OCI-LY7 (cell line): ENCODE measurements at regions not wholly inside any gene's neighbourhood (a gene's known extent, or its start where the extent isn't known, plus 50 kb on each side); places are given as distances from the start of the nearest gene placed in this dataset.

ENCODE experiments used
- BruUV-seq: library from RNA; stranded (reverse); fragments of 400-500 nt; replicated peaks from 2 replicates; lab custom pipeline; 2021; lab: Mats Ljungman, UMichigan
- CTCF ChIA-PET: fragments of 300-600 bp; sonication (Branson Sonifier 250); formaldehyde crosslinking; loops from one replicate; lab custom pipeline; 2022; ENCODE audit warnings: antibody characterized with exemption; ENCODE audit not compliant: unreplicated experiment; lab: Charles Lee
- POLR2A ChIA-PET: fragments of 300-600 bp; sonication (Branson Sonifier 250); formaldehyde crosslinking; loops from one replicate; lab custom pipeline; 2022; ENCODE audit warnings: antibody characterized with exemption; lab: Charles Lee
- DNase-seq: peaks from one replicate; pipeline ENCODE4 v3.0.0-alpha.2; 2015; ENCODE audit warnings: low spot score
- H2AFZ ChIP-seq: fragments of 200-600 bp; sonication (generic), shearing (Covaris generic); 2 replicates; pipeline ENCODE4 v1.6.1; 2014; ENCODE audit warnings: mild to moderate bottlenecking, antibody characterized with exemption, low read length, moderate library complexity
- H3K27ac ChIP-seq: fragments of 200-600 bp; sonication (generic); 2 replicates; pipeline ENCODE4 v1.5.1; 2014; ENCODE audit warnings: mixed run types, low read depth, mild to moderate bottlenecking, moderate library complexity, low read length, inconsistent platforms; ENCODE audit not compliant: poor library complexity, severe bottlenecking
- H3K36me3 ChIP-seq: fragments of 200-600 bp; sonication (generic); 2 replicates; pipeline ENCODE4 v1.6.1; 2014; ENCODE audit warnings: mild to moderate bottlenecking, antibody characterized with exemption, low read length, moderate library complexity, mixed read lengths; ENCODE audit not compliant: insufficient read depth
- H3K4me1 ChIP-seq: fragments of 200-600 bp; sonication (generic); 2 replicates; pipeline ENCODE4 v1.5.1; 2014; ENCODE audit warnings: mild to moderate bottlenecking, low read length; ENCODE audit not compliant: insufficient read depth, poor library complexity, severe bottlenecking
- H3K4me2 ChIP-seq: fragments of 200-600 bp; sonication (generic); 2 replicates; pipeline ENCODE4 v1.6.1; 2014; ENCODE audit warnings: mild to moderate bottlenecking, low read length
- H3K4me3 ChIP-seq: fragments of 200-600 bp; sonication (generic); 2 replicates; pipeline ENCODE4 v1.5.1; 2014; ENCODE audit warnings: mild to moderate bottlenecking, low read depth, low read length; ENCODE audit not compliant: poor library complexity, severe bottlenecking
- H3K79me2 ChIP-seq: fragments of 200-600 bp; sonication (generic); 2 replicates; pipeline ENCODE4 v1.6.1; 2016; ENCODE audit warnings: low read depth, mild to moderate bottlenecking, low read length, moderate library complexity, mixed read lengths; ENCODE audit not compliant: insufficient read depth
- H3K9me2 ChIP-seq: fragments of 200-600 bp; sonication (generic); 2 replicates; pipeline ENCODE4 v1.6.1; 2016; ENCODE audit warnings: mild to moderate bottlenecking, low read length, mixed read lengths; ENCODE audit not compliant: insufficient read depth
- H3K9me3 ChIP-seq: fragments of 200-600 bp; sonication (generic); 2 replicates; pipeline ENCODE4 v1.6.1; 2014; ENCODE audit warnings: mild to moderate bottlenecking, mixed run types, low read length, mixed read lengths
- H4K20me1 ChIP-seq: fragments of 200-600 bp; sonication (generic); 2 replicates; pipeline ENCODE4 v1.6.1; 2014; ENCODE audit warnings: mild to moderate bottlenecking, antibody characterized with exemption, low read length, moderate library complexity, mixed read lengths; ENCODE audit not compliant: insufficient read depth
- EZH2phosphoT487 ChIP-seq: fragments of 200-600 bp; sonication (generic); IDR thresholded peaks from 2 replicates; pipeline ENCODE4 v1.6.1; 2018; ENCODE audit warnings: low read depth, borderline replicate concordance, mild to moderate bottlenecking, mixed run types, antibody characterized with exemption, low read length, moderate library complexity, mixed read lengths
- intact Hi-C: fragments of 100-400 bp; cut with micrococcal nuclease; formaldehyde crosslinking; loops from one replicate; pipeline ENCODE4 v1.10.0; 2022; ENCODE audit not compliant: unreplicated experiment
- TF ChIP-seq, protein P1 (sequence below): fragments of 200-600 bp; sonication (generic); conservative IDR thresholded peaks from 2 replicates; pipeline ENCODE4 v1.5.1; 2014; ENCODE audit warnings: mild to moderate bottlenecking, antibody characterized with exemption, low read length, moderate library complexity, mixed read lengths

DNA sequence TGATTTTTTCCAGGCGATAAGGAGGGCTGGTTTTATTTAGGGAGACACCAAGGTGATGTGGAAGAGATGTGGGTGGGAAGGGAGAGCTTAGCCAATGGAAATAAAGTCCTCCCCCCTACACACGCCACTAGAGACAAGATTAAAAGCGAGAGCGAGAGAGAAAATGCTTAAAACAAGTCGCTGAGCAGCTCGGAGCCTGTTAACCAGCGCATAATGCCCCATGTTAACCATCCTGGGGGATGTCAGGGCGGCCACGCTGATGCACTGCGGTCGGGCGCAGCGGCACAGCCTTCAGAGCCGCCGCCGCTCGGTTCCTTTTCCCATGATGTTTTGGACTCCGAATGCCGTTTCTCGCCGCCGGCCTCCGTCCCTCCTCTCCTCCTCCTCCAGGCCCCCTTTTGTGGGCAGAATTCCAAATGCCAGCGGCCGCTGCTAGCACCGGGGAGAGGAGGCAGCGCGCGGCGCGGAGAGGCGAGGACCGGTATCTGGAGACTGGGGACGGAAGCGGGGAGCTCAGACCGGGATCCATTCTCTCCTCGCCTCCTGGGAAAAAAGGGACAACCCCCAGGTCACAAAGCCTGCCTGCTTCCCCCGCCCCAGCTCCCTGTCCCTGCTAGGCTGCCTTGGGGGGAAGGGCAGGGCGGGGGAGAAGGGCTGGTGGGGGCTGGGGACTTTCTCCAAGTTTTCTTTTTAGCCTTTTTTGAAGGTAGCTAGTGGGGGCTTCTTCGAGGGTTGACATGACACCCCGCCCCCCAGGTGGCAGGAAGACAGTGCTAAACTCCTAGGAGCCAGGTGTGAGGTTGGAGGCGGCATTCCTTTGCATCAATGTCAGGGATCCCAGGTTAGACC, 98.1 kb upstream of the CCL2 start:
- intact Hi-C loops = no loop called here
- Histone ChIP-seq H3K9me2 (no peaks in the 10 kb centered on the region), H3K4me3 (no peak overlapping the region), H3K27ac (no peak overlapping the region), H3K4me1 (no peaks in the 10 kb centered on the region), H3K4me2 (no peak overlapping the region), H2AFZ (no peak overlapping the region), H3K9me3 (no peaks in the 10 kb centered on the region), H3K79me2 (no peaks in the 10 kb centered on the region), H4K20me1 (no peaks in the 10 kb centered on the region), H3K36me3 (no peaks in the 10 kb centered on the region)
- TF ChIP-seq EZH2phosphoT487 = no peak
- TF ChIP-seq, protein P1, sequence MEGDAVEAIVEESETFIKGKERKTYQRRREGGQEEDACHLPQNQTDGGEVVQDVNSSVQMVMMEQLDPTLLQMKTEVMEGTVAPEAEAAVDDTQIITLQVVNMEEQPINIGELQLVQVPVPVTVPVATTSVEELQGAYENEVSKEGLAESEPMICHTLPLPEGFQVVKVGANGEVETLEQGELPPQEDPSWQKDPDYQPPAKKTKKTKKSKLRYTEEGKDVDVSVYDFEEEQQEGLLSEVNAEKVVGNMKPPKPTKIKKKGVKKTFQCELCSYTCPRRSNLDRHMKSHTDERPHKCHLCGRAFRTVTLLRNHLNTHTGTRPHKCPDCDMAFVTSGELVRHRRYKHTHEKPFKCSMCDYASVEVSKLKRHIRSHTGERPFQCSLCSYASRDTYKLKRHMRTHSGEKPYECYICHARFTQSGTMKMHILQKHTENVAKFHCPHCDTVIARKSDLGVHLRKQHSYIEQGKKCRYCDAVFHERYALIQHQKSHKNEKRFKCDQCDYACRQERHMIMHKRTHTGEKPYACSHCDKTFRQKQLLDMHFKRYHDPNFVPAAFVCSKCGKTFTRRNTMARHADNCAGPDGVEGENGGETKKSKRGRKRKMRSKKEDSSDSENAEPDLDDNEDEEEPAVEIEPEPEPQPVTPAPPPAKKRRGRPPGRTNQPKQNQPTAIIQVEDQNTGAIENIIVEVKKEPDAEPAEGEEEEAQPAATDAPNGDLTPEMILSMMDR = no peak
- ChIA-PET CTCF (no interaction called here), POLR2A (no interaction called here)
- no TSS peak for BruUV-seq
- no peak for DNase-seq

DNA sequence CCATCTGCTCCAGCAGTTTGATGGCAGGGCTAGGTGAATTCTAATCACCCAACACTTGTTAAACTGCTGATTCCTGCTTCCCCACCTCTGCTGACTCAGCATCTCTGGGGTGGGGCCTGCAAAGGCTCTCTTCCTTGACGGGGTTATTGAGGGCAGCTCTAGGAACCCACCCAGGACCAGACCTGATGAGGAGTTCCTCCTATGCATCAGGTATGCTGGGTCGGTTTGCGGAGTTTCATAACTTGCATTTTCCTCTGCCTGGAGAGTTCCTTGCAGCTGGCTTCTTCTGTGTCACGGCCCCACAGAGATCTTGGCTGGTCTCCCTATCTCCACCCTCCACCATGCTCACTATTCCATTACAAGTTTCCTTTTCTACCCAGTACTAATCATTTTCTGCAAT, 93.4 kb upstream of the CCL2 start:
- no TSS peak for BruUV-seq
- H3K9me2 ChIP-seq = no peaks in the 10 kb centered on the region
- CTCF ChIA-PET = no interaction called here
- no peak overlapping the region for H3K4me3 ChIP-seq
- H4K20me1 ChIP-seq = no peaks in the 10 kb centered on the region
- TF ChIP-seq EZH2phosphoT487 = no peak
- TF ChIP-seq, protein P1 = no peak
- no peaks in the 10 kb centered on the region for H3K36me3 ChIP-seq
- POLR2A ChIA-PET = interaction anchor here (0.6 kb wide), 1 partner anchor 398 kb away, joined by 5 read pairs; no protein-coding TSS in a partner anchor
- no peak overlapping the region for H3K27ac ChIP-seq
- no peak overlapping the region for H3K4me2 ChIP-seq
- no peaks in the 10 kb centered on the region for H3K9me3 ChIP-seq
- intact Hi-C loops = no loop called here
- no peak for DNase-seq
- no peaks in the 10 kb centered on the region for H3K4me1 ChIP-seq
- no peaks in the 10 kb centered on the region for H3K79me2 ChIP-seq
- H2AFZ ChIP-seq = no peak overlapping the region

DNA sequence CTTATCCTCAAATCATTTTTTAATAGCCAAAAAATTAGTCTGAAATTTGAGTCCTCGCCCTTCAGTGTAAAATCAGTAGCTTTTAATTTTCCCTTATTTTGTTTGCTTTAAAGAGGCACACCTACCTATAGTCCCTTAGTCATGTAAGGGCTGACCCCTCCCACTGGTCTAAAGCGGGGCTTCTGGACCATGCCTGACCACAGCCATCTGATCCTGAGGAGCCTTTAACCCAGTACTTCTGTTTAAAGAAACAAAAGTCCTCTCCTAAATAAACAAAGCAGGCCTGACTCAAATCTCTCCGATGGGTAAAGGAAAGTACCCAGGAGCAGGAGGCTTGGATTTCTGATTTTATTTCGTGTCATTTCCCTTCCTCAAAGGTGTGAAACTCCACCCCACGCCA, 92.0 kb upstream of the CCL2 start:
- no peaks in the 10 kb centered on the region for H3K36me3 ChIP-seq

More for the DNA sequence above, 92.0 kb upstream of the CCL2 start:
- H3K4me2 ChIP-seq = no peak overlapping the region
- TF ChIP-seq, protein P1 = no peak
- no peak for TF ChIP-seq EZH2phosphoT487
- CTCF ChIA-PET = no interaction called here
- H3K9me3 ChIP-seq = no peaks in the 10 kb centered on the region
- H3K79me2 ChIP-seq = no peaks in the 10 kb centered on the region
- H2AFZ ChIP-seq = no peak overlapping the region
- no peaks in the 10 kb centered on the region for H3K9me2 ChIP-seq
- H3K4me3 ChIP-seq = no peak overlapping the region
- H3K27ac ChIP-seq = no peak overlapping the region
- BruUV-seq = no TSS peak
- intact Hi-C loops = no loop called here
- H4K20me1 ChIP-seq = no peaks in the 10 kb centered on the region
- POLR2A ChIA-PET = no interaction called here
- H3K4me1 ChIP-seq = no peaks in the 10 kb centered on the region
- DNase-seq = no peak
